Keratinocyte (primary cell): ENCODE measurements at regions not wholly inside any gene's neighbourhood (a gene's known extent, or its start where the extent isn't known, plus 50 kb on each side); places are given as distances from the start of the nearest gene placed in this dataset.

ENCODE experiments used
- DNase-seq: peaks from one replicate; pipeline ENCODE4 v3.0.0-alpha.2; 2011; ENCODE audit warnings: low read depth, missing footprints, low spot score
- FAIRE-seq: peaks from 2 replicates; lab custom pipeline; 2011; peaks lifted over from hg19 to GRCh38; lab: Jason Lieb, UNC
- H2AFZ ChIP-seq: 2 replicates; pipeline ENCODE4 v1.6.0; 2012; ENCODE audit warnings: low read length, control low read depth, inconsistent platforms; ENCODE audit not compliant: control insufficient read depth
- H3K27ac ChIP-seq: 2 replicates; pipeline ENCODE4 v1.5.1; 2011; ENCODE audit warnings: low read length; ENCODE audit not compliant: control insufficient read depth, insufficient read depth
- H3K27me3 ChIP-seq: 3 replicates; pipeline ENCODE4 v1.6.0; 2011; ENCODE audit warnings: low read length; ENCODE audit not compliant: control insufficient read depth, insufficient read depth; ENCODE audit errors: extremely low read depth
- H3K36me3 ChIP-seq, 2 experiments: 2 replicates in 1 of 2; 3 replicates in 1 of 2; pipeline ENCODE4 v1.5.1; 2011; ENCODE audit warnings: low read length in 2 of 2, mild to moderate bottlenecking in 1 of 2; ENCODE audit not compliant: control insufficient read depth in 2 of 2, insufficient read depth in 2 of 2; ENCODE audit errors: extremely low read depth in 1 of 2
- H3K4me1 ChIP-seq: 3 replicates; pipeline ENCODE4 v1.5.1; 2011; ENCODE audit warnings: low read length; ENCODE audit not compliant: control insufficient read depth, insufficient read depth; ENCODE audit errors: extremely low read depth
- H3K4me2 ChIP-seq: 3 replicates; pipeline ENCODE4 v1.6.0; 2011; ENCODE audit warnings: low read depth, low read length; ENCODE audit not compliant: control insufficient read depth, insufficient read depth; ENCODE audit errors: extremely low read depth
- H3K4me3 ChIP-seq, 3 experiments: fragments of 200-600 bp in 1 of 3; sonication (generic) in 1 of 3; 2 replicates in 2 of 3; 3 replicates in 1 of 3; pipeline ENCODE4 v1.5.1; 2011 to 2016; ENCODE audit warnings: low read length in 3 of 3, mild to moderate bottlenecking in 3 of 3, control low read depth in 2 of 3, inconsistent platforms in 1 of 3, low read depth in 1 of 3, mixed read lengths in 1 of 3, mixed run types in 1 of 3, moderate library complexity in 1 of 3; ENCODE audit not compliant: control insufficient read depth in 2 of 3, insufficient read depth in 2 of 3; ENCODE audit errors: extremely low read depth in 1 of 3
- H3K79me2 ChIP-seq: 2 replicates; pipeline ENCODE4 v1.6.0; 2012; ENCODE audit warnings: low read length; ENCODE audit not compliant: control insufficient read depth, insufficient read depth
- H3K9ac ChIP-seq: 3 replicates; pipeline ENCODE4 v1.6.0; 2011; ENCODE audit warnings: low read length; ENCODE audit not compliant: control insufficient read depth, insufficient read depth; ENCODE audit errors: extremely low read depth
- H3K9me1 ChIP-seq: 3 replicates; pipeline ENCODE4 v1.6.0; 2011; ENCODE audit warnings: low read length; ENCODE audit not compliant: control insufficient read depth, insufficient read depth; ENCODE audit errors: extremely low read depth
- H3K9me3 ChIP-seq: 2 replicates; pipeline ENCODE4 v1.5.1; 2012; ENCODE audit warnings: low read depth, low read length; ENCODE audit not compliant: control insufficient read depth
- H4K20me1 ChIP-seq: 3 replicates; pipeline ENCODE4 v1.6.0; 2011; ENCODE audit warnings: low read length; ENCODE audit not compliant: control insufficient read depth, insufficient read depth; ENCODE audit errors: extremely low read depth
- CTCF ChIP-seq, 3 experiments: IDR thresholded peaks in 1 of 3; conservative IDR thresholded peaks in 1 of 3; optimal IDR thresholded peaks in 1 of 3; 2 replicates in 2 of 3; 3 replicates in 1 of 3; pipeline versions ENCODE3 to v1.5.1; 2011; ENCODE audit warnings: low read length in 3 of 3, mild to moderate bottlenecking in 3 of 3, moderate library complexity in 2 of 3, control low read depth in 1 of 3, inconsistent platforms in 1 of 3; ENCODE audit not compliant: insufficient read depth in 2 of 3; ENCODE audit errors: extremely low read depth in 1 of 3
- EZH2 ChIP-seq: IDR thresholded peaks from one replicate; pipeline ENCODE4 v1.6.1; 2012; ENCODE audit warnings: inconsistent platforms, mild to moderate bottlenecking, low read length, moderate library complexity
- dilution Hi-C: fragments of 300-500 bp; cut with MboI; formaldehyde crosslinking; loops from one replicate; pipeline ENCODE4 v1.7.0; 2020; ENCODE audit warnings: low sequenced_read_pairs; ENCODE audit not compliant: extremely low pct_ligation_motif_present

GRCh38 chr2:126381091-126381490 is 274.9 kb upstream of the GYPC start:
- H3K27me3 ChIP-seq: no peaks in the 10 kb centered on the region
- no peak overlapping the region for H3K4me2 ChIP-seq
- H3K9me3 ChIP-seq: no peaks in the 10 kb centered on the region
- H3K9me1 ChIP-seq: no peaks in the 10 kb centered on the region
- H3K9ac ChIP-seq: no peak overlapping the region
- H3K4me1 ChIP-seq: no peaks in the 10 kb centered on the region
- H3K79me2 ChIP-seq: no peaks in the 10 kb centered on the region
- H2AFZ ChIP-seq: no peak overlapping the region
- no peaks in the 10 kb centered on the region for H3K36me3 ChIP-seq
- H3K4me3 ChIP-seq: no peak overlapping the region
- no peak for DNase-seq
- no peak for FAIRE-seq
- no peak for TF ChIP-seq EZH2
- TF ChIP-seq CTCF (optimal IDR thresholded peaks at IDR 0.05 in 1 of 3, IDR thresholded peaks at IDR 0.05 in 1 of 3, conservative IDR thresholded peaks at IDR 0.05 in 1 of 3; ENCODE audit: extremely low read depth in 1 of 3, insufficient read depth in 2 of 3, low read length in 3 of 3): no peak
- dilution Hi-C loops: no loop called here
- H4K20me1 ChIP-seq: no peaks in the 10 kb centered on the region
- no peak overlapping the region for H3K27ac ChIP-seq

GRCh38 chr2:126382998-126383397 is 273.0 kb upstream of the GYPC start:
- DNase-seq (no peak), FAIRE-seq (no peak)
- Histone ChIP-seq H3K4me2 (no peak overlapping the region), H3K36me3 (no peaks in the 10 kb centered on the region), H3K9me1 (no peaks in the 10 kb centered on the region), H3K9me3 (no peaks in the 10 kb centered on the region), H4K20me1 (no peaks in the 10 kb centered on the region), H3K4me3 (no peak overlapping the region), H2AFZ (no peak overlapping the region), H3K9ac (no peak overlapping the region), H3K79me2 (no peaks in the 10 kb centered on the region), H3K27me3 (no peaks in the 10 kb centered on the region), H3K27ac (no peak overlapping the region), H3K4me1 (no peaks in the 10 kb centered on the region)
- dilution Hi-C loops: no loop called here
- TF ChIP-seq EZH2: no peak
- no peak for TF ChIP-seq CTCF (optimal IDR thresholded peaks at IDR 0.05 in 1 of 3, IDR thresholded peaks at IDR 0.05 in 1 of 3, conservative IDR thresholded peaks at IDR 0.05 in 1 of 3; ENCODE audit: extremely low read depth in 1 of 3, insufficient read depth in 2 of 3, low read length in 3 of 3)
